ENCODE measurements at regions not wholly inside any gene's neighbourhood (a gene's known extent, or its start where the extent isn't known, plus 50 kb on each side); places are given as distances from the start of the nearest gene placed in this dataset.

- no peak for TF ChIP-seq SOX15 (CRISPR knock-in tag; IDR thresholded peaks at IDR 0.05)
- TF ChIP-seq AR (CRISPR knock-in tag; IDR thresholded peaks at IDR 0.05): no peak
- TF ChIP-seq ZNF396 (CRISPR knock-in tag; IDR thresholded peaks at IDR 0.05; ENCODE audit: borderline replicate concordance): no peak
- TF ChIP-seq ZNF121 (CRISPR knock-in tag; IDR thresholded peaks at IDR 0.05): no peak
- no peak for TF ChIP-seq ERG (CRISPR knock-in tag; IDR thresholded peaks at IDR 0.05)
- TF ChIP-seq NR1H2 (CRISPR knock-in tag; IDR thresholded peaks at IDR 0.05): no peak
- TF ChIP-seq IRF2 (CRISPR knock-in tag; IDR thresholded peaks at IDR 0.05; ENCODE audit: borderline replicate concordance, low read depth): no peak
These were observed 656.3 kb downstream of the ZNF385D start (continued) for GRCh38 chr3:21094686-21095085.

GRCh38 chr3:21073561-21073960 is 677.4 kb downstream of the ZNF385D start:
- ATAC-seq: no peak
- no peak overlapping the region for H3K4me3 Mint-ChIP-seq
- DNase-seq (ENCODE audit: low spot score): no peak
- CTCF ChIA-PET: no interaction called here
- H3K36me3 Mint-ChIP-seq: no peaks in the 10 kb centered on the region
- H3K9me3 Mint-ChIP-seq: peaks cover 9% of the 10 kb centered on the region
- no peak overlapping the region for H3K27ac Mint-ChIP-seq
- no peaks in the 10 kb centered on the region for H3K4me1 Mint-ChIP-seq
- POLR2A ChIA-PET: no interaction called here
- no peak for TF ChIP-seq ZNF671 (CRISPR knock-in tag; IDR thresholded peaks at IDR 0.05)
- no peak for TF ChIP-seq RELA (CRISPR knock-in tag; IDR thresholded peaks at IDR 0.05; ENCODE audit: borderline replicate concordance)
- TF ChIP-seq ATF2 (CRISPR knock-in tag; IDR thresholded peaks at IDR 0.05; ENCODE audit: borderline replicate concordance, low read depth): no peak
- TF ChIP-seq AR (CRISPR knock-in tag; IDR thresholded peaks at IDR 0.05): no peak
- no peak for TF ChIP-seq JUN (CRISPR knock-in tag; IDR thresholded peaks at IDR 0.05)
- no peak for TF ChIP-seq ATF6 (CRISPR knock-in tag; IDR thresholded peaks at IDR 0.05)
- no peak for TF ChIP-seq ZBTB21 (CRISPR knock-in tag; IDR thresholded peaks at IDR 0.05; ENCODE audit: borderline replicate concordance)
- TF ChIP-seq ZNF121 (CRISPR knock-in tag; IDR thresholded peaks at IDR 0.05): no peak
- TF ChIP-seq MYBL2 (CRISPR knock-in tag; IDR thresholded peaks at IDR 0.05): no peak
- TF ChIP-seq IRF1 (CRISPR knock-in tag; IDR thresholded peaks at IDR 0.05): no peak
- no peaks in the 10 kb centered on the region; the same call in 1 of the 2 replicates for H3K27me3 Mint-ChIP-seq (ENCODE audit: low read depth)
